HFFc6 (cell line): ENCODE measurements at regions not wholly inside any gene's neighbourhood (a gene's known extent, or its start where the extent isn't known, plus 50 kb on each side); places are given as distances from the start of the nearest gene placed in this dataset.

ENCODE experiments used
- DNase-seq: peaks from one replicate; pipeline ENCODE4 v3.0.0-alpha.2; 2018
- H3K27ac Mint-ChIP-seq: 2 replicates; pipeline ENCODE4 v1.8.0; 2020; ENCODE audit warnings: mild to moderate bottlenecking, mixed read lengths
- H3K27me3 Mint-ChIP-seq: 2 replicates; pipeline ENCODE4 v1.8.0; 2021; ENCODE audit warnings: mild to moderate bottlenecking, moderate library complexity, mixed read lengths; ENCODE audit not compliant: insufficient read depth
- H3K36me3 Mint-ChIP-seq: 2 replicates; pipeline ENCODE4 v1.8.0; 2021; ENCODE audit warnings: low read depth, mixed read lengths
- H3K4me1 Mint-ChIP-seq: 2 replicates; pipeline ENCODE4 v1.8.0; 2020; ENCODE audit warnings: low read depth, mixed read lengths
- H3K4me3 Mint-ChIP-seq: 2 replicates; pipeline ENCODE4 v1.8.0; 2020; ENCODE audit warnings: mild to moderate bottlenecking, moderate library complexity, mixed read lengths
- H3K9me3 Mint-ChIP-seq: 2 replicates; pipeline ENCODE4 v1.8.0; 2020; ENCODE audit warnings: mild to moderate bottlenecking, mixed read lengths
- CTCF ChIP-seq: fragments of 200-600 bp; sonication (generic); IDR thresholded peaks from 2 replicates; pipeline ENCODE4 v1.5.0; 2021; ENCODE audit warnings: antibody characterized with exemption, mild to moderate bottlenecking

- Mint-ChIP-seq H3K4me3 (no peak overlapping the region), H3K4me1 (peaks cover 13% of the 10 kb centered on the region), H3K36me3 (no peaks in the 10 kb centered on the region), H3K27ac (no peak overlapping the region), H3K27me3 (peaks cover 14% of the 10 kb centered on the region), H3K9me3 (no peaks in the 10 kb centered on the region)
- DNase-seq, result no peak
- no peak for TF ChIP-seq CTCF
Measured at GRCh38 chr17:77847221-77848085, 111.0 kb upstream of the TNRC6C start.

DNA sequence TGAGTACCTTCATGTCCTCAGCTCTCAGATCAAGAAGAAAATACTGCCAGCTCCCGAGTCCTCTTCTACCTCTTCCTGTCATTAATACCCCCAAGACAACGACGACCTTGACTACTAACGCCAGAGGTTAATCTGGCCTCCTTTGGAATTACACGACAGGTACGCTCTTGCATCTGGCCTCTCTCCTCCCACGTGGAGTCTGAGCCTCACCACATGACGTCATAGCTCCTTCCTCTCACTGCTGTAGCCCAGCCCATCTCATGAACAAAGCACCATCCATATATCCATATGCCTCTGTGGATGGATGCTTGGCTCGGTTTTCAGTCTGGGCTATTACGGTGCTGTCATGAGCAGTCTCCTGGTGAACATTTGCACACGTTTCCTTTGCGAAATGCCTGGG, 110.2 kb upstream of the TNRC6C start:
- Mint-ChIP-seq H3K36me3 (no peaks in the 10 kb centered on the region), H3K4me1 (peaks cover 5% of the 10 kb centered on the region), H3K27ac (no peak overlapping the region), H3K4me3 (no peak overlapping the region), H3K27me3 (peaks cover 14% of the 10 kb centered on the region), H3K9me3 (no peaks in the 10 kb centered on the region)
- no peak for TF ChIP-seq CTCF
- no peak for DNase-seq

DNA sequence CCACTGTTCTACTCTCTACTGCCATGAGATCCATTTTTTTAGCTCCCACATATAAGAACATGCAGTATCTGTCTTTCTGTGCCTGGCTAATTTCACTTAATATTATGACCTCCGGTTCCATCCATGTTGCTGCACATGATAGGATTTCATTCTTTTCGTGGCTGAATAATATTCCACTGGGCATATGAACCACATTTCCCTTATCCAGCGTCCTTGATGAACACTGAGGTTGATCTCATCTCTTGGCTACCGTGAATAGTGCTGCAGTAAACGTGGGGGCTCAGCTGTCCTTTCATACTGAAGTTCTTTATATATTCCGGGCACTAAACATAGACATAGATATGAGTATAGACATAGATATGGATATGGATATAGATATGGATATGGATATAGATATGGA, 109.3 kb upstream of the TNRC6C start:
- Mint-ChIP-seq H3K4me1 (no peaks in the 10 kb centered on the region), H3K36me3 (no peaks in the 10 kb centered on the region), H3K27me3 (peaks cover 14% of the 10 kb centered on the region), H3K27ac (no peak overlapping the region), H3K4me3 (no peak overlapping the region), H3K9me3 (no peaks in the 10 kb centered on the region)
- no peak for DNase-seq
- TF ChIP-seq CTCF, result no peak

GRCh38 chr17:77851921-77852320, 106.6 kb upstream of the TNRC6C start:
- Mint-ChIP-seq H3K4me3 (no peak overlapping the region), H3K27me3 (peaks cover 5% of the 10 kb centered on the region), H3K4me1 (no peaks in the 10 kb centered on the region), H3K36me3 (no peaks in the 10 kb centered on the region), H3K27ac (no peak overlapping the region), H3K9me3 (no peaks in the 10 kb centered on the region)
- DNase-seq, result no peak
- no peak for TF ChIP-seq CTCF

DNA sequence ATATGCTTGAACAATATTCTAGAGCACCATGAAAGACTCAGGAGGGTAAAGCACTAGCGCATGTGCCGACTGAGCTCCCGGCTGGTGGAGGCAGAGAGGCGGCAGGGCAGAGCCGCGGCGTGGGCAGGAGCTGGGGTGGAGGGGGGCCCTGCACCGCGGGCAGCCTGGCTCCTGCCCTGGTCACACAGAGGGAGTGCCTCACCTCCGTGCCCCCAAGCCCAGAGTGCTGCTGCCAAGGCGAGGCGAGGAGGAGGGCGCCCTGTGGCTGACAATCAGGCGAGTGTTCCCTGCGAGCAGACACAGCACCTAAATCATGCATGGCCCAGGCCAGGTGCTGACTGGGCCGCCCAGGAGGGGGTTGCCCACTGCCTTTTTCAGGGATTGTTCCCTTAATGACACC, 105.8 kb upstream of the TNRC6C start:
- Mint-ChIP-seq H3K36me3 (no peaks in the 10 kb centered on the region), H3K27me3 (peaks cover 6% of the 10 kb centered on the region), H3K4me3 (no peak overlapping the region), H3K4me1 (no peaks in the 10 kb centered on the region), H3K9me3 (no peaks in the 10 kb centered on the region), H3K27ac (no peak overlapping the region)
- DNase-seq, result no peak
- no peak for TF ChIP-seq CTCF
